Neural progenitor cell (in vitro differentiated cells): ENCODE measurements at regions not wholly inside any gene's neighbourhood (a gene's known extent, or its start where the extent isn't known, plus 50 kb on each side); places are given as distances from the start of the nearest gene placed in this dataset.

Source experiments
- DNase-seq: peaks from one replicate; pipeline ENCODE4 v3.0.0-alpha.2; 2016; ENCODE audit warnings: low spot score
- H2AFZ ChIP-seq: fragments of 200-600 bp; sonication (generic); replicated peaks from 2 replicates; pipeline ENCODE4 v1.6.1; 2016; ENCODE audit warnings: antibody characterized with exemption
- H3F3A ChIP-seq: fragments of 200-600 bp; sonication (generic); 2 replicates; pipeline ENCODE4 v1.6.1; 2016; ENCODE audit warnings: antibody characterized with exemption, low read depth
- H3K27ac ChIP-seq: fragments of 200-600 bp; sonication (generic); 2 replicates; pipeline ENCODE4 v1.5.1; 2016; ENCODE audit warnings: mild to moderate bottlenecking
- H3K27me3 ChIP-seq: fragments of 200-600 bp; sonication (generic); 2 replicates; pipeline ENCODE4 v1.6.1; 2016; ENCODE audit warnings: mild to moderate bottlenecking, moderate library complexity
- H3K36me3 ChIP-seq: fragments of 200-600 bp; sonication (generic); 2 replicates; pipeline ENCODE4 v1.5.1; 2016
- H3K4me1 ChIP-seq: fragments of 200-600 bp; sonication (generic); 2 replicates; pipeline ENCODE4 v1.6.1; 2016; ENCODE audit warnings: mixed run types
- H3K4me2 ChIP-seq: fragments of 200-600 bp; sonication (generic); 2 replicates; pipeline ENCODE4 v1.6.1; 2016
- H3K4me3 ChIP-seq: fragments of 200-600 bp; sonication (generic); 2 replicates; pipeline ENCODE4 v1.5.1; 2016
- H3K79me2 ChIP-seq: fragments of 200-600 bp; sonication (generic); 2 replicates; pipeline ENCODE4 v1.6.1; 2016; ENCODE audit warnings: low read depth
- H3K9ac ChIP-seq: fragments of 200-600 bp; sonication (generic); 2 replicates; pipeline ENCODE4 v1.6.1; 2016
- H3K9me3 ChIP-seq: fragments of 200-600 bp; sonication (generic); 2 replicates; pipeline ENCODE4 v1.5.1; 2016; ENCODE audit warnings: low read depth
- H4K20me1 ChIP-seq: fragments of 200-600 bp; sonication (generic); 2 replicates; pipeline ENCODE4 v1.6.1; 2016; ENCODE audit warnings: low read depth
- H3K27ac Mint-ChIP-seq: 3 replicates; pipeline ENCODE4 v1.8.0; 2021; ENCODE audit warnings: mixed read lengths
- H3K27me3 Mint-ChIP-seq: 2 replicates; pipeline ENCODE4 v1.8.0; 2022; ENCODE audit warnings: low read depth, mild to moderate bottlenecking, inconsistent platforms, moderate library complexity, mixed read lengths; ENCODE audit not compliant: insufficient read depth
- H3K36me3 Mint-ChIP-seq: 3 replicates; pipeline ENCODE4 v1.8.0; 2021; ENCODE audit warnings: mixed read lengths
- H3K4me1 Mint-ChIP-seq: 3 replicates; pipeline ENCODE4 v1.8.0; 2021; ENCODE audit warnings: mixed read lengths
- H3K4me3 Mint-ChIP-seq: 3 replicates; pipeline ENCODE4 v1.8.0; 2021; ENCODE audit warnings: mild to moderate bottlenecking, moderate library complexity, mixed read lengths
- H3K9me3 Mint-ChIP-seq: 3 replicates; pipeline ENCODE4 v1.8.0; 2020; ENCODE audit warnings: mixed read lengths
- EZH2 ChIP-seq: fragments of 200-600 bp; sonication (generic); IDR thresholded peaks from 2 replicates; pipeline ENCODE4 v1.6.1; 2017; ENCODE audit warnings: antibody characterized with exemption, mild to moderate bottlenecking, moderate library complexity
- EZH2phosphoT487 ChIP-seq: fragments of 200-600 bp; sonication (generic); IDR thresholded peaks from 2 replicates; pipeline ENCODE4 v1.6.1; 2017; ENCODE audit warnings: antibody characterized with exemption
- TF ChIP-seq, protein P1 (sequence below): fragments of 200-600 bp; sonication (generic); IDR thresholded peaks from 2 replicates; pipeline ENCODE4 v1.5.1; 2017; ENCODE audit warnings: antibody characterized with exemption, mild to moderate bottlenecking

DNA sequence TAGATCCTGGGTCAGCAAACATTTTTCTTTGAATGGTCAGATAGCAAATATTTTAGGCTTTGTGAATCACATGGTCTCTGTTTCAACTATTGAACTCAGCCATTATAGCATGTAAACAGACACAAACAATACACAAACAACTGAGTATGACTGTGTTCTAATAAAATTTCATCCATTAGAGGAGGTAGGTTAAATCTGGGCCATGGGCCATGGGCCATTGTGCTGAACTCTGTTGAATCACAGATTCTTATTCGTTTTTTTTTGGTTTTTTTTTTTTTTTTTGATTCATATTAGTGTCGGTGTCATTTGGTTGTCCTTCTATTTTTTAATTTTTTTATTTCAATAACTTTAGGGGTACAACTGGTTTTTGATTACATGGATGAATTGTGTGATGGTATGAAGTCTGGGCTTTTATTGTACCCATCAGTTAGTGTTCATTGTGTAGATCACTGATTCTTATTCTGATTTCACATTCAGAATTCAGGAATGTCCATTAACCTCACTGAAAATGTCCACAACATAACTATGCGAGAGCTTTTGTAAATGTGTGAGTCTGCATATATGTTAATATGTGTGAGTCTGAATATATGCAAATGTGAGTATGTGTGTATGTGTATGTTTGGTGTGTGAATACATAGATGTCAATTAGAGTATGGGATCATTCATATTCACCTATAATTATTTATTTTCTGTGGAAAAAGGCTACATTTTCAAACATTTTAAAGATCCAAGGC is 443.7 kb upstream of the GRM3 start:
- Histone ChIP-seq H3K4me2 (no peak overlapping the region), H3K9ac (no peak overlapping the region), H2AFZ (no peak overlapping the region), H3K27me3 (no peaks in the 10 kb centered on the region), H3K27ac (no peak overlapping the region), H3K4me1 (no peaks in the 10 kb centered on the region), H3K36me3 (no peaks in the 10 kb centered on the region), H3K4me3 (no peak overlapping the region), H4K20me1 (no peaks in the 10 kb centered on the region), H3K9me3 (no peaks in the 10 kb centered on the region), H3F3A (no peaks in the 10 kb centered on the region), H3K79me2 (no peaks in the 10 kb centered on the region)
- H3K27me3 Mint-ChIP-seq: no peaks in the 10 kb centered on the region
- TF ChIP-seq EZH2phosphoT487 (no peak), EZH2 (no peak)
- TF ChIP-seq, protein P1, sequence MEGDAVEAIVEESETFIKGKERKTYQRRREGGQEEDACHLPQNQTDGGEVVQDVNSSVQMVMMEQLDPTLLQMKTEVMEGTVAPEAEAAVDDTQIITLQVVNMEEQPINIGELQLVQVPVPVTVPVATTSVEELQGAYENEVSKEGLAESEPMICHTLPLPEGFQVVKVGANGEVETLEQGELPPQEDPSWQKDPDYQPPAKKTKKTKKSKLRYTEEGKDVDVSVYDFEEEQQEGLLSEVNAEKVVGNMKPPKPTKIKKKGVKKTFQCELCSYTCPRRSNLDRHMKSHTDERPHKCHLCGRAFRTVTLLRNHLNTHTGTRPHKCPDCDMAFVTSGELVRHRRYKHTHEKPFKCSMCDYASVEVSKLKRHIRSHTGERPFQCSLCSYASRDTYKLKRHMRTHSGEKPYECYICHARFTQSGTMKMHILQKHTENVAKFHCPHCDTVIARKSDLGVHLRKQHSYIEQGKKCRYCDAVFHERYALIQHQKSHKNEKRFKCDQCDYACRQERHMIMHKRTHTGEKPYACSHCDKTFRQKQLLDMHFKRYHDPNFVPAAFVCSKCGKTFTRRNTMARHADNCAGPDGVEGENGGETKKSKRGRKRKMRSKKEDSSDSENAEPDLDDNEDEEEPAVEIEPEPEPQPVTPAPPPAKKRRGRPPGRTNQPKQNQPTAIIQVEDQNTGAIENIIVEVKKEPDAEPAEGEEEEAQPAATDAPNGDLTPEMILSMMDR: no peak
- no peaks in the 10 kb centered on the region for H3K4me1 Mint-ChIP-seq
- H3K27ac Mint-ChIP-seq: no peak overlapping the region
- H3K4me3 Mint-ChIP-seq: no peak overlapping the region
- no peak for DNase-seq
- H3K9me3 Mint-ChIP-seq: peaks cover 2% of the 10 kb centered on the region
- no peaks in the 10 kb centered on the region for H3K36me3 Mint-ChIP-seq

DNA sequence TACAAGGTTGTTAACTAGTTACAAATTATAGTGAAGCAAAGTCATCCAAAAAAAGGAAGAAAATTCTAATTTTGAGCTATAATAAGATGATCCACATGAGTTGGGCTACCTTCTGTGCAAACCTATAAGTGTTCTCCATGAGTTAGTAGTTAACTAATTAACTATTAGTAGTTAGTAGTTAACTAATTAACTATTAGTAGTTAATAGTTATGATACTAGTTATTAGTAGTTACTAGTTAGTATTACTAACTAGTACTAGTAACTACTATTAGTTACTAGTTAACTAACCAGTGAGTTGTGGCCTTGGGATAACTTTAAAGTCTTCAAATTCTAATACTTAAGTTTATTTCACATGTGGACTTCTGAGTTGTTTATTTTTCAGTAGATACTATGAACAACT is 453.4 kb upstream of the GRM3 start:
- H3F3A ChIP-seq: no peaks in the 10 kb centered on the region

DNA sequence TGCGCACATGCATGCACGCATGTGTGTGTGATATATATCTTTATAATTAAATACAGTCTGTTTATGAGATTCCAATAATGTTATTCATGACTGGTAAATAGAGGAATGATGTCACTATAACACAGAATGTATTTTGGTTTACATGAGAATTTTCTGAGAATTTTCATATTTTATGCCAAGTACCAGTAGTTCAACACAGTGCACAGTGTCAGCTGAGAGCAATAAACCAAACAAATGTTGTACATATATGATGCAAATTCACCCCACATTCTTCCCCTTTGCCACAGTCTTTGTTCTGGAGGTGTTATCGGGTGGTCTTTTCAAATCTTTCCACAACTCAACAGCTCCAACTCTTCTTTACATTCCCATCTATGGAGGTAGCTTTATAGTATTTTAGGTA is 462.2 kb upstream of the GRM3 start:
- TF ChIP-seq EZH2 (no peak), EZH2phosphoT487 (no peak)
- TF ChIP-seq, protein P1: no peak
- no peaks in the 10 kb centered on the region for H3K4me1 Mint-ChIP-seq

More for the DNA sequence above, 453.4 kb upstream of the GRM3 start:
- no peaks in the 10 kb centered on the region for H3K4me1 ChIP-seq
- no peaks in the 10 kb centered on the region for H3K36me3 Mint-ChIP-seq
- H3K27ac ChIP-seq: no peak overlapping the region
- no peak overlapping the region for H3K9ac ChIP-seq
- no peaks in the 10 kb centered on the region for H3K27me3 ChIP-seq
- H3K27me3 Mint-ChIP-seq: no peaks in the 10 kb centered on the region
- no peaks in the 10 kb centered on the region for H3K9me3 ChIP-seq
- no peak overlapping the region for H3K4me3 Mint-ChIP-seq
- no peak overlapping the region for H3K4me2 ChIP-seq
- H3K9me3 Mint-ChIP-seq: no peaks in the 10 kb centered on the region
- H3K4me1 Mint-ChIP-seq: no peaks in the 10 kb centered on the region
- TF ChIP-seq EZH2phosphoT487 (no peak), EZH2 (no peak)
- TF ChIP-seq, protein P1: no peak
- no peak overlapping the region for H3K4me3 ChIP-seq
- no peaks in the 10 kb centered on the region for H3K79me2 ChIP-seq
- no peaks in the 10 kb centered on the region for H3K36me3 ChIP-seq
- no peak overlapping the region for H3K27ac Mint-ChIP-seq
- DNase-seq: no peak
- no peaks in the 10 kb centered on the region for H4K20me1 ChIP-seq
- H2AFZ ChIP-seq: no peak overlapping the region

More for the DNA sequence above, 462.2 kb upstream of the GRM3 start:
- no peaks in the 10 kb centered on the region for H3K36me3 Mint-ChIP-seq
- Histone ChIP-seq H4K20me1 (no peaks in the 10 kb centered on the region), H2AFZ (no peak overlapping the region), H3K4me1 (no peaks in the 10 kb centered on the region), H3K79me2 (no peaks in the 10 kb centered on the region), H3K9me3 (no peaks in the 10 kb centered on the region), H3K27ac (no peak overlapping the region), H3F3A (no peaks in the 10 kb centered on the region), H3K9ac (no peak overlapping the region), H3K27me3 (no peaks in the 10 kb centered on the region), H3K4me2 (no peak overlapping the region), H3K4me3 (no peak overlapping the region), H3K36me3 (no peaks in the 10 kb centered on the region)
- no peak overlapping the region for H3K27ac Mint-ChIP-seq
- no peaks in the 10 kb centered on the region for H3K27me3 Mint-ChIP-seq
- no peak overlapping the region for H3K4me3 Mint-ChIP-seq
- DNase-seq: no peak
- H3K9me3 Mint-ChIP-seq: no peaks in the 10 kb centered on the region
